Progenitor cell of endocrine pancreas (in vitro differentiated cells): ENCODE measurements at regions not wholly inside any gene's neighbourhood (a gene's known extent, or its start where the extent isn't known, plus 50 kb on each side); places are given as distances from the start of the nearest gene placed in this dataset.

Source experiments
- DNase-seq: peaks from one replicate; pipeline ENCODE4 v3.0.0; 2021; ENCODE audit warnings: low spot score; ENCODE audit not compliant: unreplicated experiment
- H3K27ac Mint-ChIP-seq: 2 replicates; pipeline ENCODE4 v1.8.0; 2021; ENCODE audit warnings: mild to moderate bottlenecking, moderate library complexity, mixed read lengths
- H3K27me3 Mint-ChIP-seq: 2 replicates; pipeline ENCODE4 v1.8.0; 2021; ENCODE audit warnings: mixed read lengths
- H3K36me3 Mint-ChIP-seq: 2 replicates; pipeline ENCODE4 v1.8.0; 2022; ENCODE audit warnings: mixed read lengths; ENCODE audit not compliant: insufficient read depth
- H3K4me1 Mint-ChIP-seq: 2 replicates; pipeline ENCODE4 v1.8.0; 2021; ENCODE audit warnings: low read depth, mixed read lengths
- H3K4me3 Mint-ChIP-seq: 2 replicates; pipeline ENCODE4 v1.8.0; 2021; ENCODE audit warnings: low read depth, mild to moderate bottlenecking, moderate library complexity, mixed read lengths
- H3K9me3 Mint-ChIP-seq: 2 replicates; pipeline ENCODE4 v1.8.0; 2021; ENCODE audit warnings: low read depth, mixed read lengths
- TF ChIP-seq, protein P1 (sequence below): fragments of 200-600 bp; sonication (generic); IDR thresholded peaks from one replicate; pipeline ENCODE4 v1.5.0; 2021; ENCODE audit warnings: antibody characterized with exemption, mild to moderate bottlenecking; ENCODE audit not compliant: unreplicated experiment

DNA sequence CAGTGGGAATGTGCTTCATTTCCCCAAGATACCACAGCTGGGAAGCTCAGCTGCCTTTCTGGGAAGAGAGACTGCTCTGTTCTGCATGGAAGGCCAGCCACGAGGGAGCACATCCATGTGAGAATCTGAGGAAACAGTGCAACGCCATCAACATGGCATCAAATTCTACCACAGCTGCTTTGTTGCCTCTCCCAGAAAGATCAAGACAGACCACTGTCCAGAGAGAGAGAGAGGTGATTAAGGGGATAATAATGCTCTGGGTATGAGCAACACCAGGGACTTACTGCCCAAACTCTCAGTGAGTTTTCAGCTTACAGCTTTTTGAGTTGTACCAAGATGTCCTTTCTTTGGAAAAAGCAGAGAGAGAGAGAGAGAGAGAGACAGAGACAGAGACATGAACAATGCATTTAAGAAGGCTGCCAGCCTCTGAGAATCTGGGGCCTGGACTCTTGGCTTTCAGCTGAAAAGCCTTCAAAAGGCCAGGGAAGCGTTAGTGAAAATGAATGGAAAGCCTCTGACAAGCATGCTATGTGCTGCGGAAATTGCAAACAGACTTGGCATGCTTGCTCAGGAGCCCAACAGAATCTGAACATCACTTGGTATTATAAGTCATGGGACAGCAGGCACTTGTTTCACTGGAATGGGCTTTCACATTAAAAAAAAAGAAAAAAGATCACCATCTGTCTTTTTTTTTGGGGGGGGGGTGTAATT is 223.1 kb downstream of the MAP2K6 start:
- Mint-ChIP-seq H3K4me3 (no peak overlapping the region), H3K9me3 (no peaks in the 10 kb centered on the region), H3K27ac (no peak overlapping the region), H3K36me3 (no peaks in the 10 kb centered on the region), H3K27me3 (no peaks in the 10 kb centered on the region), H3K4me1 (no peaks in the 10 kb centered on the region)
- DNase-seq, result no peak
- TF ChIP-seq, protein P1, sequence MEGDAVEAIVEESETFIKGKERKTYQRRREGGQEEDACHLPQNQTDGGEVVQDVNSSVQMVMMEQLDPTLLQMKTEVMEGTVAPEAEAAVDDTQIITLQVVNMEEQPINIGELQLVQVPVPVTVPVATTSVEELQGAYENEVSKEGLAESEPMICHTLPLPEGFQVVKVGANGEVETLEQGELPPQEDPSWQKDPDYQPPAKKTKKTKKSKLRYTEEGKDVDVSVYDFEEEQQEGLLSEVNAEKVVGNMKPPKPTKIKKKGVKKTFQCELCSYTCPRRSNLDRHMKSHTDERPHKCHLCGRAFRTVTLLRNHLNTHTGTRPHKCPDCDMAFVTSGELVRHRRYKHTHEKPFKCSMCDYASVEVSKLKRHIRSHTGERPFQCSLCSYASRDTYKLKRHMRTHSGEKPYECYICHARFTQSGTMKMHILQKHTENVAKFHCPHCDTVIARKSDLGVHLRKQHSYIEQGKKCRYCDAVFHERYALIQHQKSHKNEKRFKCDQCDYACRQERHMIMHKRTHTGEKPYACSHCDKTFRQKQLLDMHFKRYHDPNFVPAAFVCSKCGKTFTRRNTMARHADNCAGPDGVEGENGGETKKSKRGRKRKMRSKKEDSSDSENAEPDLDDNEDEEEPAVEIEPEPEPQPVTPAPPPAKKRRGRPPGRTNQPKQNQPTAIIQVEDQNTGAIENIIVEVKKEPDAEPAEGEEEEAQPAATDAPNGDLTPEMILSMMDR, result no peak

DNA sequence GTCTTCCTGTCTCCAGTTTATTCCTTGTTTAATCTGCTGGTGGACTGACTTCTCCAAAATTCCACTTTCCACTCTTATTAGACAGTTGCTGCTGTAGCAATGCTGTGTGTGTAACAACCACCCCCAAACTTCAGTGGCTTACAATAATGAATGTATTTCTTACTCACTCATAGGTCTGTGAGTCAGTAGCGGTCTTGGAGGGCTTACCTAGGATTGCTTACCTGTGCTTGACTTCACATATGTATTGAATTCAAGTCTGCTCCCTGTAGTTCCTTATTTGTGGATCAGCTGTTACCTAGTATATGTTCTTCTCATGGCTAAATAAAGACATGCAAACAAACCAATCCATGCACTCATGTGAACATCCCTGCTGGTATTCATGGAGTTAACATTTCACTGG is 224.6 kb downstream of the MAP2K6 start:
- no peak for DNase-seq
- no peak overlapping the region for H3K4me3 Mint-ChIP-seq
- TF ChIP-seq, protein P1, result no peak
- H3K27me3 Mint-ChIP-seq, result no peaks in the 10 kb centered on the region
- H3K36me3 Mint-ChIP-seq, result no peaks in the 10 kb centered on the region
- no peaks in the 10 kb centered on the region for H3K4me1 Mint-ChIP-seq
- no peak overlapping the region for H3K27ac Mint-ChIP-seq
- no peaks in the 10 kb centered on the region for H3K9me3 Mint-ChIP-seq

DNA sequence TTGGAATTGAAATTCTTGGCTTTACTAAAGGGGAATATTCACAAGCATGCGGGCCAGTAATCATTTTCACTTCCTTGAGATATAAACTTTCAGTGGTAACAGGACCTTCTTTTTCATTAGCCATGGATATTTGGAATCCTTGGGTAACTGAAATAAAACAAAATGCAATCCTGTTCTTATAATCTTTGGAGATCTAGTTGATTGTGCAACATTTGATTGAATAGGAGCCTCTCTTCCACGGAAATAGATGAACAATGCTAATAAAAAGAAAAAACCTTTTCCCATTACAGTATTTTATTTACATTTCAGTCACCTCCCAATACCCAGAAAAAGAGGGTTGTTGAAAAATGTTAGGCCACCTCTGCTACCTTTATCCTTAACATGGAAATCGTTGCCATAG is 225.6 kb downstream of the MAP2K6 start:
- TF ChIP-seq, protein P1, result no peak
- Mint-ChIP-seq H3K9me3 (no peaks in the 10 kb centered on the region), H3K27me3 (no peaks in the 10 kb centered on the region), H3K27ac (no peak overlapping the region), H3K4me3 (no peak overlapping the region), H3K36me3 (no peaks in the 10 kb centered on the region), H3K4me1 (no peaks in the 10 kb centered on the region)
- DNase-seq, result no peak

DNA sequence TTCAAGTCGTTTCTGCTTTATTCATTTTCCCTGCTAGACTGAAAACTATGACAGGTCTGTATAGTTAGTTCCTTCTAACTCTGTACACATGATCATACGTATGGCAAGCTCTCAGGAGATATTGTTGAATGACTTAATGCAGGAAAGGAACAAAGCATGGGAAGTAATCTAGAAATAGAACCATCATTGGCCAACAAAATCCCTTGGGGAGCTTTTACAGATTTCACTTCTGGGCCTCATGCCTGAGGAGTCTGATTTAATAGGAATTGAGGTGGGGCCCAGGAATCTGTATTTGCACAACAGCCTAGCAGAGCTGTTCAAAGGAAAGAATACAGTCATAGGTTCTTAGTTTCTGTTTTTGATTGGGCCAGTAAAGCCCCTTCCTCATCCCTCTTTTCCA is 229.2 kb downstream of the MAP2K6 start:
- TF ChIP-seq, protein P1, result no peak
- Mint-ChIP-seq H3K27me3 (no peaks in the 10 kb centered on the region), H3K4me3 (no peak overlapping the region), H3K27ac (no peak overlapping the region), H3K9me3 (peaks cover 3% of the 10 kb centered on the region), H3K4me1 (no peaks in the 10 kb centered on the region), H3K36me3 (no peaks in the 10 kb centered on the region)
- no peak for DNase-seq

DNA sequence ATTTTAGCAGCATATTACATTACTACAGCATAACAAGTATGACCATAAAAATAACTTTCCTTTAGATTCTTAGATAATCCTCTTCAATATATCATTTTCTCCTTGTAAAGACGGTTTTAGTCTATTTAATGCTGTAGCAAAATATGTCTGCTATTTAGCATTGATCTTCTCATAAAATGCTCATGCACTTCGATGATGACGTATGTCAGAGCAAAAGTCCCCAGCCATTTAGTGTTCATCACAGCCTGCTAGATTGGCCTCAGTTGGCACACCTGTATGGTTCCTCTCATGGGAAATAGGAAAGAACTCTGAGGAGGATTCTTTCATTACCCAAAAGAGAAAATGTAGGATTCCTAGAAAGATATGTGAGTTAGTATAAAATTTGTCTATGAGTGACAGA is 232.2 kb downstream of the MAP2K6 start:
- Mint-ChIP-seq H3K27me3 (no peaks in the 10 kb centered on the region), H3K4me3 (no peak overlapping the region), H3K27ac (no peak overlapping the region), H3K36me3 (no peaks in the 10 kb centered on the region), H3K9me3 (peaks cover 3% of the 10 kb centered on the region), H3K4me1 (peaks cover 2% of the 10 kb centered on the region)
- DNase-seq, result no peak
- TF ChIP-seq, protein P1, result no peak
